GM12891 (cell line): ENCODE measurements at regions not wholly inside any gene's neighbourhood (a gene's known extent, or its start where the extent isn't known, plus 50 kb on each side); places are given as distances from the start of the nearest gene placed in this dataset.
"Not testable (repeated sequence)": the region's sequence is repeated elsewhere in the genome, so short reads cannot be mapped to it uniquely, and the experiment has no call there.

Experiments
- DNase-seq: peaks from one replicate; pipeline ENCODE4 v3.0.0; 2011; ENCODE audit warnings: low spot score; ENCODE audit not compliant: insufficient read length
- FAIRE-seq: peaks from 2 replicates; lab custom pipeline; 2011; peaks lifted over from hg19 to GRCh38; lab: Jason Lieb, UNC
- PAX5 ChIP-seq: IDR thresholded peaks from 2 replicates; pipeline ENCODE4 v1.6.1; 2011; ENCODE audit warnings: low read length, moderate library complexity, mild to moderate bottlenecking; ENCODE audit not compliant: insufficient read depth, severe bottlenecking
- POLR2A ChIP-seq: IDR thresholded peaks from 2 replicates; pipeline ENCODE4 v1.6.1; 2011; ENCODE audit warnings: low read depth, low read length, control low read depth
- POLR2AphosphoS5 ChIP-seq: IDR thresholded peaks from 2 replicates; pipeline ENCODE4 v1.6.1; 2011; ENCODE audit warnings: low read depth, low read length, control low read depth
- POU2F2 ChIP-seq: IDR thresholded peaks from 2 replicates; pipeline ENCODE4 v1.6.1; 2011; ENCODE audit warnings: low read depth, mild to moderate bottlenecking, control low read depth, low read length, moderate library complexity
- SPI1 ChIP-seq: IDR thresholded peaks from 2 replicates; pipeline ENCODE4 v1.6.1; 2011; ENCODE audit warnings: low read depth, low read length, control low read depth
- TAF1 ChIP-seq: IDR thresholded peaks from 2 replicates; pipeline ENCODE4 v1.6.1; 2011; ENCODE audit warnings: low read depth, low read length, control low read depth

GRCh38 chr4:33091961-33092360 lies 2371.8 kb downstream of the PCDH7 start:
- DNase-seq, result no peak
- TF ChIP-seq POLR2A, result no peak
- TF ChIP-seq PAX5, result no peak
- TF ChIP-seq SPI1, result no peak
- TF ChIP-seq TAF1, result no peak
- TF ChIP-seq POU2F2, result no peak
- no peak for TF ChIP-seq POLR2AphosphoS5
- FAIRE-seq, result no peak

GRCh38 chr4:33104273-33104672 lies 2384.1 kb downstream of the PCDH7 start:
- peak; percentile 97 for TF ChIP-seq POU2F2
- TF ChIP-seq TAF1, result no peak
- no peak for TF ChIP-seq SPI1
- no peak for TF ChIP-seq PAX5
- no peak for TF ChIP-seq POLR2AphosphoS5
- no peak for TF ChIP-seq POLR2A
- FAIRE-seq, result peak; percentile 83
- peak; percentile 1 for DNase-seq

- no peak for TF ChIP-seq PAX5
- TF ChIP-seq SPI1, result no peak
- TF ChIP-seq POLR2A, result no peak
- TF ChIP-seq POLR2AphosphoS5, result no peak
- TF ChIP-seq TAF1, result no peak
- TF ChIP-seq POU2F2, result no peak
- no peak for FAIRE-seq
Observed at GRCh38 chr4:33107814-33108213, 2387.6 kb downstream of the PCDH7 start.

GRCh38 chr4:33111117-33111516 lies 2390.9 kb downstream of the PCDH7 start:
- DNase-seq, result no peak
- no peak for FAIRE-seq
- TF ChIP-seq SPI1 (no peak), TAF1 (no peak), POLR2AphosphoS5 (no peak), PAX5 (no peak), POU2F2 (no peak)

More at GRCh38 chr4:33107814-33108213, 2387.6 kb downstream of the PCDH7 start:
- DNase-seq, result no peak

GRCh38 chr4:33116871-33117270 lies 2396.7 kb downstream of the PCDH7 start:
- DNase-seq (no peak), FAIRE-seq (no peak)
- TF ChIP-seq POLR2A (no peak), SPI1 (no peak), POLR2AphosphoS5 (no peak), PAX5 (no peak), POU2F2 (no peak), TAF1 (no peak)

GRCh38 chr4:33126002-33126401 lies 2405.8 kb downstream of the PCDH7 start:
- no peak for FAIRE-seq
- TF ChIP-seq SPI1 (no peak), POU2F2 (no peak), TAF1 (no peak), PAX5 (no peak), POLR2AphosphoS5 (no peak), POLR2A (no peak)
- DNase-seq, result no peak

GRCh38 chr4:33130662-33131061 lies 2410.5 kb downstream of the PCDH7 start:
- not testable (repeated sequence) for FAIRE-seq, DNase-seq

- TF ChIP-seq PAX5, result no peak
- no peak for TF ChIP-seq SPI1
- TF ChIP-seq POU2F2, result no peak
- DNase-seq, result no peak
- FAIRE-seq, result no peak
Observed at GRCh38 chr4:33133723-33134122, 2413.6 kb downstream of the PCDH7 start.

- DNase-seq (no peak), FAIRE-seq (no peak)
- TF ChIP-seq POU2F2 (no peak), POLR2A (no peak), SPI1 (no peak), TAF1 (no peak), PAX5 (no peak), POLR2AphosphoS5 (no peak)
Observed at GRCh38 chr4:33134366-33134765, 2414.2 kb downstream of the PCDH7 start.

GRCh38 chr4:33149658-33150524 lies 2429.7 kb downstream of the PCDH7 start:
- DNase-seq, result no peak
- TF ChIP-seq SPI1, result no peak
- no peak for TF ChIP-seq TAF1
- no peak for TF ChIP-seq PAX5
- no peak for TF ChIP-seq POLR2A
- no peak for TF ChIP-seq POLR2AphosphoS5
- no peak for FAIRE-seq
